ENCODE measurements at regions not wholly inside any gene's neighbourhood (a gene's known extent, or its start where the extent isn't known, plus 50 kb on each side); places are given as distances from the start of the nearest gene placed in this dataset.

- TF ChIP-seq SUZ12 (IDR thresholded peaks at IDR 0.05; ENCODE audit: extremely low read depth, insufficient read depth, insufficient read length): no peak
- no peak for TF ChIP-seq ZNF274 (IDR thresholded peaks at IDR 0.05; ENCODE audit: low read depth, low read length)
Observed at GRCh38 chr2:41981417-41981816, 66.4 kb upstream of the PKDCC start.

Measured in NT2/D1 (cell line).